Muscle layer of duodenum (tissue), 2 donors: ENCODE measurements at regions not wholly inside any gene's neighbourhood (a gene's known extent, or its start where the extent isn't known, plus 50 kb on each side); places are given as distances from the start of the nearest gene placed in this dataset.

ENCODE experiments used
- H3K27ac ChIP-seq: one replicate; pipeline ENCODE4 v1.7.0; 2013; ENCODE audit warnings: mild to moderate bottlenecking, low read length
- H3K27me3 ChIP-seq: one replicate; pipeline ENCODE4 v1.7.0; 2013; ENCODE audit warnings: low read depth, mild to moderate bottlenecking, control low read depth, low read length
- H3K36me3 ChIP-seq, 2 donors: one replicate each; pipeline ENCODE4 v1.7.0; 2013; ENCODE audit warnings: low read length in 2 of 2, control low read depth in 1 of 2, mild to moderate bottlenecking in 1 of 2; ENCODE audit not compliant: insufficient read depth in 2 of 2, control insufficient read depth in 1 of 2
- H3K4me1 ChIP-seq, 2 donors: one replicate each; pipeline ENCODE4 v1.7.0; 2013; ENCODE audit warnings: low read length in 2 of 2, mild to moderate bottlenecking in 2 of 2, control low read depth in 1 of 2, moderate library complexity in 1 of 2; ENCODE audit not compliant: insufficient read depth in 2 of 2, control insufficient read depth in 1 of 2
- H3K4me3 ChIP-seq, 2 donors: one replicate each; pipeline ENCODE4 v1.7.0; 2013; ENCODE audit warnings: low read length in 2 of 2, low read depth in 1 of 2, mild to moderate bottlenecking in 1 of 2
- H3K9me3 ChIP-seq, 2 donors: one replicate each; pipeline ENCODE4 v1.7.0; 2013; ENCODE audit warnings: low read length in 2 of 2, control low read depth in 1 of 2, mild to moderate bottlenecking in 1 of 2; ENCODE audit not compliant: control insufficient read depth in 1 of 2
- donor health status: healthy.

GRCh38 chr2:230661072-230661957 is 51.3 kb upstream of the CAB39 start:
- Histone ChIP-seq H3K27me3 (no peaks in the 10 kb centered on the region), H3K4me1 (no peaks in the 10 kb centered on the region), H3K27ac (no peak overlapping the region), H3K4me3 (no peak overlapping the region), H3K9me3 (no peaks in the 10 kb centered on the region), H3K36me3 (no peaks in the 10 kb centered on the region)
